ENCODE measurements at regions not wholly inside any gene's neighbourhood (a gene's known extent, or its start where the extent isn't known, plus 50 kb on each side); places are given as distances from the start of the nearest gene placed in this dataset.

DNA sequence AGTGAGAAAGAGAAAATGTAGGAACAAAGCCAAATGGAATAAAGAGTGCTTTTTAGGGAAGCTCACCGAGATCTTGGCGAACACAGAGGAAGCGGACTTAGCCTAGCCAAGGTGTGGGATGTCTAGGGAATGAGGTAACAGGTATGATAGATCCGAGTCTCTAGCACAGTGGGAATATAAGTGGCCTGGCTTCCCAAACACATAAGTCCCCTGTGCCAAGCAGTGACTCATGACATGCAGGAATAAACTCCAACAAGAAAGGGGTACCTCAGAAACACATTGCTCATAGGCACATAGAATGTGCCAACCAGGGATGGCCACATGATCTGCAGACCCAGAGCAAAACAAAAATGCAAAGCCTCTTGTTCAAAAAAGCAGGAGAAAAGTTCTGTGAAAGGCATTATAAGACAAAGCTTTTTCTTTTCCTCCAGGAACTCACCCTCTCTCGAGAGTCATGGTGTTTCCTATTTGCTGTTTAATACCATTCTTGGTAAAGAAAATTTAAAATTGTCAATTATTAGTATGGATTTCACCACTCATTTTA is 542.5 kb downstream of the GATA3 start:
- Mint-ChIP-seq H3K9me3 (no peaks in the 10 kb centered on the region), H3K27ac (no peak overlapping the region), H3K36me3 (no peaks in the 10 kb centered on the region)
- ATAC-seq (no peak), DNase-seq (ENCODE audit: low spot score in 2 of 2) (no peak)

DNA sequence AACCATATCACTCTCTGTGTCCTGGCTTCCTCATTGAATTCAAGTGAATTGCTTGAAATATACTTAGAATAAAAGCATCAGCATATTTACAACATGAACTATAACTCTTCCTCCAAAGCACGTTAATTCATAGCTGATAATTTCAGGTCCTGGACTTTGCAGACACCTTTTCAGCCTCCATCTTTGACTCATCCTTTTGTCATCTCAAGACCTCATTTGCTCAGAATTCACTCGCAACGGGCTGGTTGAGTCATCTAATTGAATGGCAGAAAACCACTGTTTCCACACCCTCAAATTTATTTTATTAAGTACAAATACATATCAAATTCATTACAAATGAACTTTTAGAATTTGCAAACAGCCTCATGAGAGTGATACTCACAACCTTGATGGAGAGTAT is 545.7 kb downstream of the GATA3 start:
- Mint-ChIP-seq H3K9me3 (peaks cover 4 to 6% of the 10 kb centered on the region in 2 donors), H3K36me3 (peaks cover 0 to 4% of the 10 kb centered on the region in 2 donors), H3K27ac (no peak overlapping the region)
- ATAC-seq (no peak), DNase-seq (ENCODE audit: low spot score in 2 of 2) (no peak)

DNA sequence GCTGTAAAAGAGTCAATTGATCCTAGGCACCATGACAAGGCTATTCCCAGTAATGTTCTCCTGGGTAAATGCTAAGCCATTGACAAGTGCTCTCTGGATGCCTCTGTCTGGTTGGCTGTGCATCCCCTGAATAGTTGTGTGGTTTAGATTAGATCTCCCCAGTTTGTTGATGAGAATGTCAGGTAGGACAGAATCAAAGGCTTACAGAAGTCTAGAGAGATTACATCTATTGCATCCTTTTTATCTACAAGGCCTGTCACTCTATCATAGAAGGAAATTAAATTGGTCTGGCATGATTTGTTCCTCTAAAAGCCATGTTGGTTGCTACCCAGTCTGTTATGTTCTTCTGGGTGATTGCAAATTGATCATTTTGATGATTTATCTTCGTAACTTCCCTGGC is 548.3 kb downstream of the GATA3 start:
- peaks cover 8 to 16% of the 10 kb centered on the region in 2 donors for H3K9me3 Mint-ChIP-seq
- peaks cover 16 to 17% of the 10 kb centered on the region in 2 donors for H3K36me3 Mint-ChIP-seq
- ATAC-seq (no peak), DNase-seq (ENCODE audit: low spot score in 2 of 2) (no peak)
- no peak overlapping the region for H3K27ac Mint-ChIP-seq

DNA sequence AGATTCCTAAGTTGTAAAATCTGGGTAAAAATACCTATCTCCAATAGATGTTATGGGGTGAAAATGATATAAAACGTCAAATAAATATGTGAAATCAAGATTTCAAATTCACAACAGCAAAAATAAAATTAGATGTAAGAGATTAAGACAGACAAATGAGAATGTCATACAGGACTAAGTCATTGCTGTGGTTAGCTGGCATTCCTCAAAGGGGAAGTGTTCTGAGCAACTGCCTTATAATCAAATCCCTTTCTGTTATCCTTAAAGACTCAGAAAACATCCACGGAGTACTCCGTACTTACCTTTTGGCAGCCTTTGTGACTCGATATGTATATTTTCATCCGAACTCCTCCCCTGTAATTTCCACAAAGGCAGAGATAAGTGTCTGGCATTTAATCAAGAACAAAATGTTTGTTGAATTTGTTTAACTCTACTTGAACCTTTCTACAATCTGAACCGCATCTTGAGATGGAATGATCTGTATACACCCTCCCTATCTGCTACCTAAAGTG is 559.6 kb downstream of the GATA3 start:
- ATAC-seq, result no peak
- H3K36me3 Mint-ChIP-seq, result no peaks in the 10 kb centered on the region

DNA sequence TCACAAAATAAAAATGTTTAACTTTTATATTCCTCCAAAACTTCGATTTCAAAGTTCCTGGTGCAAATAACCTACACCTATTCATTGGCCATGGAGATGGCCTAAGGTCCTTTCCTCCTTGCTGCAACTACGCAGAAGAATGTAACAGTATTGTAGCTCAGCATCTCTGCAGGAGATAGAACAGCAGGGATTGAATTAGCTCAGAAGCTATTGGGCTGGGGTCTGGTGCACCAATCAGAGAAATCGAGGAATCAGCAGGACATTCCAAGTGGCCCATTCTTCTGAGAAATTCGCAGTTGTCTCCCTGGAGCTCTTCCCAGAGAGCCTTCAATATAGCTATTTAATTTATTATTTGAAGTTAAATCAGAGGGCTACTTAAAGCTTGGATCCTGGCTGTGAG is 560.6 kb downstream of the GATA3 start:
- ATAC-seq, result no peak
- DNase-seq (ENCODE audit: low spot score in 2 of 2), result no peak
- no peaks in the 10 kb centered on the region for H3K36me3 Mint-ChIP-seq
- peaks cover 7 to 9% of the 10 kb centered on the region in 2 donors for H3K9me3 Mint-ChIP-seq
- no peak overlapping the region for H3K27ac Mint-ChIP-seq

More for the DNA sequence above, 559.6 kb downstream of the GATA3 start:
- H3K27ac Mint-ChIP-seq, result no peak overlapping the region
- peaks cover 9 to 12% of the 10 kb centered on the region in 2 donors for H3K9me3 Mint-ChIP-seq
- no peak for DNase-seq (ENCODE audit: low spot score in 2 of 2)

DNA sequence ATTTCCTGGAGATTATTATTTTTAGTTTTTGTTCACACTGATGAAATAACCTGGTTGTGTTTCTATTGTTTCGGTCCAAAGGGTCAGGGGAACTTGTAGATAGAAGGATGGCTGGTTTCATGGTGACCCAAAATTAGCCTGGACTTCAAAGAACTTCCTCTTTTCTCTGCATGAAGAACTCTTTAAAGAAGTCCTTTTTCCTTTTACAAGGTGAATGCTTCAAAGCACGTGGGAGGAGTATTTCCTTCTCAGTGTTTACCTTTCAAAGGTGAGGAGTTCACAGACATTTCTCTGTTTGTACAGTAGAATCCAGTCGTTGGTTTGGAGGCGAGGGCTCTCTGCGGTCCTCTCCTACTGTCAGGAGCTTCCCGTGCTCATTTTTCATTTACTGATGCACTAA is 561.7 kb downstream of the GATA3 start:
- peaks cover 5 to 6% of the 10 kb centered on the region in 2 donors for H3K9me3 Mint-ChIP-seq
- no peaks in the 10 kb centered on the region for H3K36me3 Mint-ChIP-seq
- no peak for DNase-seq (ENCODE audit: low spot score in 2 of 2)
- ATAC-seq, result no peak
- H3K27ac Mint-ChIP-seq, result no peak overlapping the region

DNA sequence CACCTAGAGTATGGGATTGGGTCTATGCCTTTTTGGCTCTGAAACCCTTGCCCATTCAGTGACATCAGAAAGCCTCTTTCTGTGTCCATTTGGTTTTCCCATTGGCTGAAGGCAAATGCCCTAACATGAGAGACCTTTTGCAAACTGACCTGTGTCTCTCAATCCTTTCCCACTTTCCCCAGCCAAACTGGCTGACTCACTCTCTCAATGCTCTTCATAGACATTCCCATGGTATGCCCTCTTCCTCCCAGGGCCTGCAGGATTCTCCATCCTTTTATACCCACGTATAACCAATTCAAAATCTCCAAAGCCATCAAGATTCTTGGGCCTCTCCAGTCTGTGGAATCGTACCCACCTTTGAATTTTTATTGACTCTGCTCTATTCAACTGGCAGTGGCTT is 563.3 kb downstream of the GATA3 start:
- ATAC-seq (no peak), DNase-seq (ENCODE audit: low spot score in 2 of 2) (no peak)
- H3K36me3 Mint-ChIP-seq, result no peaks in the 10 kb centered on the region
- no peak overlapping the region for H3K27ac Mint-ChIP-seq
- H3K9me3 Mint-ChIP-seq, result no peaks in the 10 kb centered on the region

DNA sequence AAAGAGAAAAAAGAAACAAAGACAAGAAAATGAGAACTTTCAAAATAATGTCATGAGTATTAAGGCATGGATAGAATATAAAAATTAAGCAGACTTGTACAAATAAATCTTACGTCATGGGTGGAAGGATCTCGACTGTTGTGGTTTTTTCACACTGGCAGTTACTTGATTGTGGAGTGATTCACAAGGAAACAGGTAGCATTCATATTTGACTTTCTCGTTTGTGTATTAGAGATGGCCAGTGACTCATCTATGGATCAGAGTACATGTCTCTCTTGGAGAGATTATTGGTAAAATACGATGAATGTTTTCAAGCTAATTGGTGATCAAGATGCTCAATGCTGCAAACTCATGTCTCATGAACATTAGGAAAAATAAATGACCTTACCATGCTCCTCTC is 564.3 kb downstream of the GATA3 start:
- ATAC-seq, result no peak
- no peaks in the 10 kb centered on the region for H3K9me3 Mint-ChIP-seq
- no peak overlapping the region for H3K27ac Mint-ChIP-seq

DNA sequence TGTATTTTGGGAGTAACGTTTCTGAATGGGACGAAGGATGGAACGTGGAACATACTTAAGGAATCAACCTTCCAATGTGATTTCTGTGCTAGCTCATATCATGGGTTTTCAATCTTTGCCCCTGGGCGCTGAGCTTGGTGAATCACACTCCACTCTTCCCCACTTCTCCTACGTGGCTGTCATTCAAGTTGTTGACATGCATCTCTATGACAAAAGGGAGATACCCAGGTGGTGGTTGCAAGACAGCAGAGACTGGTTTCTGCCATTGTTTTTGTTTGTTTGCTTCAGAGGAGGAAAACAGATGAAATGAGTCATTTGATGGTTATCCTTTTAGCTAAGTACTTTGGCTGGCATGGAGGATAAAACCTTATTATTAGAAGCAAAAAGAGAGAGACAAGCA is 573.9 kb downstream of the GATA3 start:
- no peak for ATAC-seq
- Mint-ChIP-seq H3K36me3 (no peaks in the 10 kb centered on the region), H3K9me3 (no peaks in the 10 kb centered on the region), H3K27ac (no peak overlapping the region)
- no peak for DNase-seq (ENCODE audit: low spot score in 2 of 2)

More for the DNA sequence above, 564.3 kb downstream of the GATA3 start:
- DNase-seq (ENCODE audit: low spot score in 2 of 2), result no peak
- no peaks in the 10 kb centered on the region for H3K36me3 Mint-ChIP-seq

DNA sequence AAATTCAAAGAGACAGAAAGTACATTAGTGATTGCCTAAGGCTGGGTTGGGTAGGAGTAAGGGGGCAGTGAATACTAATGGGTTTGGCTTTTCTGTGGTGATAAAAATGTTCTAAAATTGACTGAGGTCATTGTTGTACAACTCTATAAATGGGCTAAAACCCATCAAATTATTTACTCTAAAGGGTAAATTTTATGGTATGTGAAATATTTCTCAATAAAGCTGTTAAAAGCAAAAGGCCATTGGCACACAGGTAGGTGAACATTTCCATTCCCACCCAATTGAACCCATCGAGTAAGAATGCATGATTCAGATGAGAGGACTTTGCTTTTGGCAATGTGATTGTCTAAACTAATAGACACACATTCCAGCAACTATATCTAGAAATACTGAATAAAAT is 579.4 kb downstream of the GATA3 start:
- no peak for ATAC-seq
- Mint-ChIP-seq H3K9me3 (no peaks in the 10 kb centered on the region), H3K27ac (no peak overlapping the region), H3K36me3 (no peaks in the 10 kb centered on the region)
- DNase-seq (ENCODE audit: low spot score in 2 of 2), result no peak

DNA sequence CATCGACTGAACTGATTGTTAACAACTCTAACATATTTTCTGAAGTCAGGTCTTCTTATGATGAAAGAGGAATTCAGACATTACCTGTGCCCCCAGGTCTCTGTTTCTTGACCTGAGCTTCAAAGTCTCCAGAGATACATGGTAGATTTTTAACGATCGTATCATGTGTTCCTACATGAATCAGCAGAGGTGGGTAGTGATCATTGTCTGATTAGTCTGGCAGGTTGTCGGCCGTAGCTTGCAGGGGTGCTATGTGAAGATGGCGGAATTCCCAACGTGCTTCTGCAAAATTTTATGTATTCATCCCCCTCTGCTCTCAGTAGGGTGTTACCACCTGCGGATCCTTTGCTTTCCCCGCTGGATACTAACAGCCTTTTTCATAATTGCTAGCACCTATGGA is 581.9 kb downstream of the GATA3 start:
- DNase-seq (ENCODE audit: low spot score in 2 of 2), result no peak
- no peak for ATAC-seq
- H3K9me3 Mint-ChIP-seq, result no peaks in the 10 kb centered on the region
- H3K36me3 Mint-ChIP-seq, result no peaks in the 10 kb centered on the region
- H3K27ac Mint-ChIP-seq, result no peak overlapping the region

DNA sequence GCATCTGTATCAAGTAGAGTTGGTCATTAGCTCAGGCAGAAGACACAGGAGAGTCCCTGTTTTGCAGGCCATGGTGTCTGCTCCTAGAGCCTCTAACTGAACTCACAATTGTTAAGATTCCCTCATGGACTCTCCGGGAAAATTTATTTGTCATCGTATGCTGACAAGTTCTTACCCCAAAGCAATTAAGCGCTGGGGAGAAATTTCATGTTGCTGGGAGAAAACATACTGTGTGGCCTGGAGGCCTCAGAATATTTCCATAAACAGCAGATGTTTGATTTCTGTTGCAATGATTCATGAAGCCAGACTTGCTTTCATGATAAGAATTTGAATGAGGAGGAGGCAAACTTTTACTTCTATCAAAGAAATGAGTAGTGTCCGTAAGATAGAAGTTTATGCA is 583.2 kb downstream of the GATA3 start:
- DNase-seq (ENCODE audit: low spot score in 2 of 2) (no peak), ATAC-seq (no peak)
- Mint-ChIP-seq H3K27ac (no peak overlapping the region), H3K36me3 (peaks cover 6 to 9% of the 10 kb centered on the region in 2 donors), H3K9me3 (peaks cover 8 to 10% of the 10 kb centered on the region in 2 donors)

DNA sequence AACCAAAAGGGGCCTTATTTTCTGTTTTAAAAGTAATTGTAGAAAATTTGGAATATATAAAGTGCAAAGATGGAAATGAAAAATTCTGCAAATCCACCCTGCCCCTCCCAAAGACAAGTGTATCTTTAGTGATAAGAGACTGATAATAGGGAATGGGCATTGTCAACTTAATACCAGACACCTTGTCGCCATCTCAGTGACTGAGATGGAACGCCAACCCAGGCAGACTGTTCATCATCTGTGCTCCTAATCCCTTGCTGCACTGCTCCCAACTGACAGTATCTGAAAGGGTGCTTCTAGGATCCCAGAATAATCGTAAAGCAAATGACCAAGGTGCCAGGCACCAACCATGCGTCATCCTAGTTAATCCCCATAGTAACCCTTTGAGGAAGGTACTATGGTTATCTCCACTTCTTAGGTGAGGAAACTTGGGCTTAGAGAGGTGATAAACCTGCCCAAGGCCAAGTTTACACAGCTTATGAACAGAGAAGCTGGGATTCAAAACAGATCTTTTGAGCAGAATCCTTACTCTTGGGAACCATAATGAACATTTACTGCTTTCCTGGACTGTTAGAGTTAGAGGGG is 583.7 kb downstream of the GATA3 start:
- ATAC-seq (no peak), DNase-seq (ENCODE audit: low spot score in 2 of 2) (no peak)
- H3K27ac Mint-ChIP-seq, result no peak overlapping the region
- H3K36me3 Mint-ChIP-seq, result peaks cover 6 to 9% of the 10 kb centered on the region in 2 donors
- H3K9me3 Mint-ChIP-seq, result peaks cover 8 to 10% of the 10 kb centered on the region in 2 donors

DNA sequence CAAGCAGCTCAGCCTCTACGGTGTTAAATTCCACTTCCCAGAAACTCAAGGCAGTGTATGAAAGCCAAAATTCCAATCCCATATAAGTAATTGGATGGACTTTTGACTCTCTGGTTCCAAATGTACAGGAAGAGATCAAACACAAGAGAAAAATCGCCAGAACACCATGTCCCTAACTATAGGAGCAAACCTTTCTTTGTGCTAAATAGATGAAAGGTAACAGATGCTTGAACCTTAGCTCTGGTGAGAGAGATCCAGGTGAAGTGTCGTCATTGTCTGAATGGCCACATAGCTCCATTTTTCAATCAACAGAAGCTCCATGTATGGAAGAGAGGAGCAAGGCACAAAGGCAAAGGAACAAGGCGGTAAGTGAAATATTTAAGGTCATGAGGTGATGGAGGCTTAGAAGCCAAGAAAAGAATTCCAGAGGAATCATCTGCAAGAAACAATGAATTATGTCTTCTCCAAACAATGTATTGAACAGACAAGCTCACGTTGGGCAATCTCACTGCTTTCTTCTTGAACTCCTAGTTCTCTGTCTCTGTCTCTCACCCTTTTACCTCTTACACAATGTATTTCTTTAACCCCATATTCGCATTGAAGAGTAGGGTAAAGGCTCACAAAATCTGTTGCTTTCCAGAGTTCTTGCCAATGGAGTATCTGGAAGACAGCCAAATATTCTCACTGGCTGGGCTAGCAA is 585.1 kb downstream of the GATA3 start:
- no peak for DNase-seq (ENCODE audit: low spot score in 2 of 2)
- no peak for ATAC-seq
- Mint-ChIP-seq H3K27ac (no peak overlapping the region), H3K36me3 (peaks cover 6 to 9% of the 10 kb centered on the region in 2 donors), H3K9me3 (peaks cover 8 to 10% of the 10 kb centered on the region in 2 donors)

DNA sequence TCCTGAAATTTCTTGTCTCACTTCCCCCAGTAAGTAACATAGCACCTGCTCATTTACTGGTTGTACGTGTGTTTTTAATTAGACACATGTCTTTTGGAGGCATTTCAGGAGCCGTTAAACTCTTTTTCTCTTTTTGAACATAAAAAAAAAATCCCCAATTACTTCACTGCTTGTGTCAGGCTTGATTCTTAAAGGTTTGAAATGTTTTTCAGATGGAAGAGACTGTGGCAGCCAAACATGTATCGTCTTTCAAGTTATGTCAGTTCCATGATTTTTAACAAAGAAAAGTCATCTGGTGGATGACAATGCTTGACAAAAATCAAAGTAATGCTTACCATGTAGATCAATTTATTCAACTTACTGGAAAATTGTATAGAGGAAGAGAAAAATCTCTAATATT is 585.8 kb downstream of the GATA3 start:
- ATAC-seq, result no peak
- Mint-ChIP-seq H3K36me3 (peaks cover 6 to 9% of the 10 kb centered on the region in 2 donors), H3K9me3 (peaks cover 8 to 10% of the 10 kb centered on the region in 2 donors), H3K27ac (no peak overlapping the region)
- no peak for DNase-seq (ENCODE audit: low spot score in 2 of 2)

DNA sequence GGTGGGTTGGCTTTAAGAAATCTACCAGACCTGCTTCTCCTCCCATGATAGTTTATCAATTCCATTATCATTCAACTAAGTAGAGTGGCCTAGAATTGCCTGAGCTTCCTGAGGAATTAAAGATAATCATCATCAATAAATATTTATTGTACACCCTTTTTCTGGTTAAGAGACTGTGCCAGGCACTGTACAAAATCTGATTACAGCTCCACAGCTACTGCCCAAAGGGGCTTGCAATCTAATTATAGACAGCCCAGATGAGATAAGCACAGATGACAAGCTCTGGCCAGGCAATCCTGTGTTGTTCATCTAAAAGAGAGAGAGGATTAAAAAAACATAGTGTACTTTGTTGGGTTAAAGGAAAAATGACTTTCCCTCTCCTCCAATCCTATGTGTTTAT is 586.4 kb downstream of the GATA3 start:
- no peak for ATAC-seq
- peaks cover 8 to 10% of the 10 kb centered on the region in 2 donors for H3K9me3 Mint-ChIP-seq
- H3K27ac Mint-ChIP-seq, result no peak overlapping the region

DNA sequence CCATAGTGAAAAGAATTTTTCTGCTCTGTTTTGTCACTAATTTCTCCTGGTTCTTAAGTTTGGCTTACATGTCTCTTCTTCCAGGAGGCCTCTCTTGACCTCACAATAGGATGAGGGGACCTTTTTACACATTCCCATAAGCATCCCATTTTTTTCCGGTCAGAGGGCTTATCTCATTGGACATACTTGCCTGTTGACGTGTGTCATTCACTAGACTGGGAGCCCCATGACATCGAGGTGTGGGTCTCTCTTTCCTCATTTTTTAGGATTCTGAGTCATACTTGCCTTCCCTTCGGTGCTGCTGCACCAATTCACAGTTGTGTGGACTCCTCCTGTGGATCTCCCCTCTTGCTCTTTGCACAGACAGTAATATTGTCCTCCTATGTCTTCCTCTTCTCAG is 601.8 kb downstream of the GATA3 start:
- no peak for ATAC-seq
- H3K36me3 Mint-ChIP-seq, result no peaks in the 10 kb centered on the region
- no peak for DNase-seq (ENCODE audit: low spot score in 2 of 2)
- H3K27ac Mint-ChIP-seq, result no peak overlapping the region
- H3K9me3 Mint-ChIP-seq, result peaks cover 0 to 5% of the 10 kb centered on the region in 2 donors

More for the DNA sequence above, 586.4 kb downstream of the GATA3 start:
- peaks cover 6 to 9% of the 10 kb centered on the region in 2 donors for H3K36me3 Mint-ChIP-seq
- DNase-seq (ENCODE audit: low spot score in 2 of 2), result no peak

DNA sequence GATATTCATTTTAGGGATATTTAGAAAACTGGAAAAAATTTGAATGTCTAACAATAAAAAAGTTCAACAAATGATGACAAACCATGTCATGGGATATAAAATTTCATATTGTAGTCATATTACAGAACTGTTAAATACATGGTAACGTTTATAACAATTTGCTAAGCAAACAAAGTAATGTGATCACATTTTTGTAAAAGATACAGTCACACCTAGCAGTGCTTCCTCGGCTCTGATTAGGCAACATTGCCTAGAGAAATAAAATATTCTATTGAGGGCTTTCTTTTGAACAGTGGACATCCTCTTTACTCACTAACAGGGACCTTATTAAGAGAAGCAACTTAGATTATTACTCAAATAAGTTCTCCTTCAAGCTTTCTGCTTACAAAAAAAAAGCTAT is 605.5 kb downstream of the GATA3 start:
- no peak overlapping the region for H3K27ac Mint-ChIP-seq
- no peak for ATAC-seq

More for the DNA sequence above, 605.5 kb downstream of the GATA3 start:
- DNase-seq (ENCODE audit: low spot score in 2 of 2), result no peak
- Mint-ChIP-seq H3K9me3 (peaks cover 0 to 5% of the 10 kb centered on the region in 2 donors), H3K36me3 (no peaks in the 10 kb centered on the region)

All from activated naive CD4-positive, alpha-beta T cell treated with anti-CD3 and anti-CD28 coated beads, Interleukin-2, amount 50 U/mL, for 72 hours (primary cell).